ENCODE measurements at regions not wholly inside any gene's neighbourhood (a gene's known extent, or its start where the extent isn't known, plus 50 kb on each side); places are given as distances from the start of the nearest gene placed in this dataset.

DNA sequence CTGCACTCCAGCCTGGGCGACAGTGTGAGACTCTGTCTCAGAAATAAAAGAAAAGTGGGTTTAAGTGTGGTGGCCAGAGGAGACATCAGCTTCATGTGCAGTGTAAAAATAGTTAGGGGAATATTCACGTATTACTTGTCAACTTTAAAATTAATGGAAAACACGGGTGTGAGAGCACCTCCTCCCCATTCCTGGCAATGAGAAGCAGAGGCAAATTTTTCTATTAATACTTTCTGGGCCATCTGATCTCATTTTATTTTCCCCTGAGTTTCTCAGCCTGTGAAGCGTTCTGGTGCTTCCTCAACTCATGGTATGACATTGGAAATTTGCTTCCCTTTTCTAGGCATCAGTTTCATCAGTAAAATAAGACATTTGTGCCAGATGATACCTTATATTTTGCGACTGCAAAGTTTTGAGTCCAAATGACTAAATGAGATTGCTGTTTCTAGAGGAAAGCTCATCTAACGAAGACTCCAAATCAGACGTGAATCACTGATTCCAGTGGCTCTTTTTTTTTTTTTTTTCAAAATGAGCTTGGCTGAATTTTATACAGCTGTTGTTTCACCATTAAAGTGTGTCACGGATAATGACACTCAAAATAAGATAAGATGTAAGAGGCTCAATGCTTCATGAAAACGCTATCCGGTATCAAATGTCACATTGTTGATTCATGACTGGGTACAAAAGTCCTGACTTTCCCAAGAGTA, 104.6 kb downstream of the MSX2 start:
- TF ChIP-seq, protein P1, sequence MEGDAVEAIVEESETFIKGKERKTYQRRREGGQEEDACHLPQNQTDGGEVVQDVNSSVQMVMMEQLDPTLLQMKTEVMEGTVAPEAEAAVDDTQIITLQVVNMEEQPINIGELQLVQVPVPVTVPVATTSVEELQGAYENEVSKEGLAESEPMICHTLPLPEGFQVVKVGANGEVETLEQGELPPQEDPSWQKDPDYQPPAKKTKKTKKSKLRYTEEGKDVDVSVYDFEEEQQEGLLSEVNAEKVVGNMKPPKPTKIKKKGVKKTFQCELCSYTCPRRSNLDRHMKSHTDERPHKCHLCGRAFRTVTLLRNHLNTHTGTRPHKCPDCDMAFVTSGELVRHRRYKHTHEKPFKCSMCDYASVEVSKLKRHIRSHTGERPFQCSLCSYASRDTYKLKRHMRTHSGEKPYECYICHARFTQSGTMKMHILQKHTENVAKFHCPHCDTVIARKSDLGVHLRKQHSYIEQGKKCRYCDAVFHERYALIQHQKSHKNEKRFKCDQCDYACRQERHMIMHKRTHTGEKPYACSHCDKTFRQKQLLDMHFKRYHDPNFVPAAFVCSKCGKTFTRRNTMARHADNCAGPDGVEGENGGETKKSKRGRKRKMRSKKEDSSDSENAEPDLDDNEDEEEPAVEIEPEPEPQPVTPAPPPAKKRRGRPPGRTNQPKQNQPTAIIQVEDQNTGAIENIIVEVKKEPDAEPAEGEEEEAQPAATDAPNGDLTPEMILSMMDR (IDR thresholded peaks at IDR 0.05) = no peak
- TF ChIP-seq POLR2AphosphoS5 (IDR thresholded peaks at IDR 0.05) = no peak

Data from sigmoid colon (tissue), 4 donors.